Caki2 (cell line): ENCODE measurements at regions not wholly inside any gene's neighbourhood (a gene's known extent, or its start where the extent isn't known, plus 50 kb on each side); places are given as distances from the start of the nearest gene placed in this dataset.
A peak's percentile ranks its signal among the peaks of the same experiment; 100 is the strongest.

Experiments
- DNase-seq: peaks from one replicate; pipeline ENCODE4 v3.0.0-alpha.2; 2015; ENCODE audit warnings: low read depth
- in situ Hi-C: cut with HindIII; loops from 2 replicates; pipeline ENCODE4 v1.10.0; 2016; ENCODE audit warnings: low sequenced_read_pairs, low pct_unique_long_range_greater_than_20kb, mixed read lengths

- DNase-seq = no peak
Observed at GRCh38 chr14:46325777-46326176, 325.8 kb downstream of the RPL10L start.

GRCh38 chr14:46325157-46325556 lies 326.4 kb downstream of the RPL10L start:
- in situ Hi-C loops = no loop called here
- no peak for DNase-seq

More at GRCh38 chr14:46325777-46326176, 325.8 kb downstream of the RPL10L start:
- in situ Hi-C loops = no loop called here

GRCh38 chr14:46323404-46323762 lies 328.2 kb downstream of the RPL10L start:
- in situ Hi-C loops = no loop called here
- no peak for DNase-seq

- in situ Hi-C loops = no loop called here
- no peak for DNase-seq
Observed at GRCh38 chr14:46322730-46323403, 328.7 kb downstream of the RPL10L start.

- in situ Hi-C loops = no loop called here
- no peak for DNase-seq
Observed at GRCh38 chr14:46322076-46322475, 329.5 kb downstream of the RPL10L start.

- no peak for DNase-seq
- in situ Hi-C loops = no loop called here
Observed at GRCh38 chr14:46306267-46306666, 345.3 kb downstream of the RPL10L start.

GRCh38 chr14:46300765-46301164 lies 350.8 kb downstream of the RPL10L start:
- DNase-seq = no peak
- in situ Hi-C loops = no loop called here

GRCh38 chr14:46290706-46291105 lies 360.9 kb downstream of the RPL10L start:
- in situ Hi-C loops = no loop called here
- no peak for DNase-seq

GRCh38 chr14:46279776-46280175 lies 371.8 kb downstream of the RPL10L start:
- DNase-seq = no peak
- in situ Hi-C loops = no loop called here

GRCh38 chr14:46279327-46279726 lies 372.3 kb downstream of the RPL10L start:
- in situ Hi-C loops = no loop called here
- DNase-seq = no peak

- in situ Hi-C loops = no loop called here
- no peak for DNase-seq
Observed at GRCh38 chr14:46259536-46259935, 392.0 kb downstream of the RPL10L start.

GRCh38 chr14:46256381-46256780 lies 395.2 kb downstream of the RPL10L start:
- in situ Hi-C loops = no loop called here
- no peak for DNase-seq

- in situ Hi-C loops = no loop called here
- DNase-seq = peak; percentile 3
Observed at GRCh38 chr14:46250113-46250703, 401.4 kb downstream of the RPL10L start.

- in situ Hi-C loops = no loop called here
- no peak for DNase-seq
Observed at GRCh38 chr14:46248001-46248630, 403.5 kb downstream of the RPL10L start.

- in situ Hi-C loops = no loop called here
- DNase-seq = no peak
Observed at GRCh38 chr14:46245276-46245675, 406.3 kb downstream of the RPL10L start.

- in situ Hi-C loops = no loop called here
Observed at GRCh38 chr14:46233786-46234185, 417.8 kb downstream of the RPL10L start.

GRCh38 chr14:46230540-46230939 lies 421.0 kb downstream of the RPL10L start:
- in situ Hi-C loops = no loop called here
- no peak for DNase-seq

More at GRCh38 chr14:46233786-46234185, 417.8 kb downstream of the RPL10L start:
- no peak for DNase-seq

GRCh38 chr14:46215801-46216200 lies 435.8 kb downstream of the RPL10L start:
- in situ Hi-C loops = no loop called here
- DNase-seq = no peak

GRCh38 chr14:46198676-46199075 lies 452.9 kb downstream of the RPL10L start:
- DNase-seq = no peak
- in situ Hi-C loops = no loop called here

- no peak for DNase-seq
- in situ Hi-C loops = no loop called here
Observed at GRCh38 chr14:46197856-46198255, 453.7 kb downstream of the RPL10L start.
